ENCODE measurements at regions not wholly inside any gene's neighbourhood (a gene's known extent, or its start where the extent isn't known, plus 50 kb on each side); places are given as distances from the start of the nearest gene placed in this dataset.

DNA sequence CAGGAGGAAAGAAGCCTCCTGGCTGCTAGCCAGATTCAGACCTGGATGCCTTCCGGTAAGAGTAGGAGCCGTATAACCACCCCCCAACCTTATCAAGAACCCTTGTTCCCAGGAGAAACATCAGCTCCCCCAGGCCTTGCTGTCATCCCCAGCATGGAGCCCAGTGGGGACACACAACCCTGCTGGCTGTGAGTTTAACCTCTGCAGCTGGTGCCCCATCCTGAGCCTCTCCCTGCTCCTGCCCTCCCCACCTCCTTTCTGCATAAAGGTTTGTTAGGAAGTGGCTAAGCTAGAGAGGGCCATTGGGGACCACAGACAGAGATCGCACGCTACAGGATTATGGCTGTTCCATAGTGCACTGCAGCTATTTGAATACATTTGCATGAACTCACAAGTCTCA, 55.5 kb upstream of the RPL38 start:
- Mint-ChIP-seq H3K4me1 (ENCODE audit: low read depth) (no peaks in the 10 kb centered on the region), H3K36me3 (ENCODE audit: low read depth) (no peaks in the 10 kb centered on the region), H3K4me3 (ENCODE audit: low read depth) (no peak overlapping the region), H3K9me3 (peaks cover 16% of the 10 kb centered on the region), H3K27ac (no peak overlapping the region), H3K27me3 (ENCODE audit: low read depth) (peaks cover 2% of the 10 kb centered on the region)
- intact Hi-C loops (cut with micrococcal nuclease) = no loop called here
- DNase-seq (ENCODE audit: low spot score) = no peak

DNA sequence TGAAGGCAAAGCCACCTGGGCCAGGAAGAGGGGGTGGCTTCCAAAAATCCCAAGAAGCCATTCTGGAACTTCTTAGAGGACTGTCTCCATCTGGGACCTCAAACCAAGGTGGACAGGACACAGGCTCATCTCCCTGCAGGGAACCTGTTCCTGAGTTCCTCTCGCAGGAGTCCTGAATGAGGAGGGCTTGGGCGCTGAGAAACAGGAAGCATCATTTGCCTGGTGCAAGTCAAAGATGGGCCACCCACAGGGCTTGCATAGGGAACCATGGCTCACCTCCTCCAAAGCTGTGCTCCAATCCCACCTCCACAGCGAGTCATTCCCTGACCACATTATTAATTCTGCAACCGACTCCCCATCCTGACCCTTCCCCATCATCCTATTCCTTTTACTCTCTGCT, 55.0 kb upstream of the RPL38 start:
- no peak overlapping the region for H3K4me3 Mint-ChIP-seq (ENCODE audit: low read depth)
- DNase-seq (ENCODE audit: low spot score) = no peak
- H3K27me3 Mint-ChIP-seq (ENCODE audit: low read depth) = peaks cover 2% of the 10 kb centered on the region
- H3K36me3 Mint-ChIP-seq (ENCODE audit: low read depth) = no peaks in the 10 kb centered on the region
- H3K27ac Mint-ChIP-seq = no peak overlapping the region
- H3K9me3 Mint-ChIP-seq = peaks cover 11% of the 10 kb centered on the region
- H3K4me1 Mint-ChIP-seq (ENCODE audit: low read depth) = no peaks in the 10 kb centered on the region
- intact Hi-C loops (cut with micrococcal nuclease) = no loop called here

DNA sequence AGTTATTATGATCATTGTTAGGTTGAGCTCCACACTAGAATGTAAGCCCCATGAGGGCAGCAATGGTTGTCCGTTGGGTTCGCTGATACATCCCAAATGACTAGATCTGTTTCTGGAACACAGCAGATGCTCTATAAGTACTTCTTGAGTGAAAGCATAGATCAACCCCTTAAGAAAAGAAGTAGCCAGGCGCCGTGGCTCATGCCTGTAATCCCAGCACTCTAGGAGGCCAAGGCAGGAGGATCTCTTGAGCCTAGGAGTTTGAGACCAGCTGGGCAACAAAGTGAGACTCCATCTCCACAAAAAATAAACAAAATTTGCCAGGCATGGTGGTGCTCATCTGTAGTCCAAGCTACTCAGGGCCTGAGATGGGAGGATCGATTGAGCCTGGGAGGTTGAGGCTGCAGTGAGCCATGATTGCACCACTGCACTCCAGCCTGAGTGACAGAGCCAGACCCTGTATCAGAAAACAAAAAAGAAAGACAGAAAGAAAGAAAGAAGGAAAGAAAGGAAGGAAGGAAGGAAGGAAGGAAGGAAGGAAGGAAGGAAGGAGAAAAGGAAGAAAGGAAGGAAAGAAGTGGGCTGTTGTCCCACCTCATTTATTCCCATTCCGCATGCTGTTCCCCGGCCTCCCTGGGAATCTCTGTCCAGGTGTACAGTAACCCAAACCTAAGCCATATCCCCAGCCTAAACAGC, 54.4 kb upstream of the RPL38 start:
- no peaks in the 10 kb centered on the region for H3K4me1 Mint-ChIP-seq (ENCODE audit: low read depth)
- no peak overlapping the region for H3K27ac Mint-ChIP-seq
- intact Hi-C loops (cut with micrococcal nuclease) = no loop called here
- H3K9me3 Mint-ChIP-seq = peaks cover 7% of the 10 kb centered on the region
- H3K27me3 Mint-ChIP-seq (ENCODE audit: low read depth) = peaks cover 2% of the 10 kb centered on the region
- no peak for DNase-seq (ENCODE audit: low spot score)
- no peaks in the 10 kb centered on the region for H3K36me3 Mint-ChIP-seq (ENCODE audit: low read depth)
- no peak overlapping the region for H3K4me3 Mint-ChIP-seq (ENCODE audit: low read depth)

DNA sequence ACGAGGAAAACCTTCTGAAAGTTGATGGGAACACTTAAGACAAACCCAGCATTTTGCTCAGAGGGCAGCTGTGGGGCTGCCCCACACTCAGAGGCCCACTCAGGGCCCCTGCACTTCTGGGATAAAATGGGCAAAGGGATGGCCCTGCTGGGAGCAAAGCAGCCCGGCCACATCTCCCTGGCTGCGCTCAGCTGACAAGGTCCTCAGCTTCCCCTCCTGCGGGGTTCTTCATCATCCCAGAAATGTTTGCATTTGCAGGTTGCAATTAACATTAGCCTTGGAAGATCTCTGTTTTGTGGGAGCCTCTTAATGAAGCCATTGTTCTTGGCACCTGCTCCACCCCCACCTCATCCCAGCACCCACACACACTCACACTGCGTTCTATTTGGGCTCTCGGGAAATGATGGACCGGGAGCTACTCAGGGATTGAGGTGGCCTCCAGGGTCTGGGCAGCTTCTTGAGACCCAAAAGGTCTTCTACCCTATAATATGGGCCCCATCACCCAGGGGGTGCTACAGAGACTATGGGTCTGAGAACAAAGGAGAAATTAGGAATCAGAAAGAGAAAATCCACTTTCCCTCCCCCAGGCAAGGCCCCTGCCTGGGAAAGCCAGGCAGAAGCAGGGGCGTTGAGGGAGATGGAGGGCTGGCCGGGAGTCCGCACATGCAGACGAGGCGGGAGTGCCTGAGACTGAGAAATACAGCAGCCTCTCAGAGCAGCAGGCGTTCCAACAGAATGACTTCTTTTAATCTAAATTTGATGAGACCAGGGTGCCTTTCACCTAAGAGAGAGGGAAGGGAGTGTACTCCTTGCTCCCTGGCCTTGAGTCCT, 53.7 kb upstream of the RPL38 start:
- DNase-seq (ENCODE audit: low spot score) = no peak
- Mint-ChIP-seq H3K27me3 (ENCODE audit: low read depth) (peaks cover 2% of the 10 kb centered on the region), H3K4me1 (ENCODE audit: low read depth) (no peaks in the 10 kb centered on the region), H3K36me3 (ENCODE audit: low read depth) (no peaks in the 10 kb centered on the region), H3K27ac (no peak overlapping the region), H3K4me3 (ENCODE audit: low read depth) (no peak overlapping the region), H3K9me3 (peaks cover under 1% of the 10 kb centered on the region)
- intact Hi-C loops (cut with micrococcal nuclease) = no loop called here

DNA sequence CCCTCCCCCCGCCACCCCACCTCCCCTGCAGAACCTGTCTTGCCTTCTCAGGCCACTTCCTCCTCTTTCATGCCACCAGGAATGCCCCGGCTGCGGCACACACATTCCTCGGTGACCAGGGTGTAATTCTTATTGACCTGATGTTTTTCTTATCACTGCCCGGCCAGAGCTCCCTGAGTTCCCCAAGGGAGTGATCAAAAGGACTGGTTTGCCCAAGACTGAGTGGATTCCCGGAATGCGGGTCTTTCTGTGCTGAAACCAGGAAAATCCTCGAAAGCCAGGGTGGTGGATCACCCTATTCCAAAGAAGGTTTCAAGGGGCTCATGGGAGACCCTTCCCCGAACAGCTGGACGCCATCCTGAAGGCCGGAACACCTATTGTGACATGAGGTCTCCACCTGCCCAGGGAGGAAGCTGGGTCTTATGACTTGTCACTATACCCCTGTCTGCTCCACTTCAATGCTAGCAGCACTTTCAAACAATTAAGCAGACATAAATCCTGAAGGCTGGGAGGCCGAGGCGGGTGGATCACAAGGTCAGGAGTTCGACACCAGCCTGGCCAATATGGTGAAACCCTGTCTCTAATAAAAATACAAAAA, 53.0 kb upstream of the RPL38 start:
- DNase-seq (ENCODE audit: low spot score) = no peak
- no peaks in the 10 kb centered on the region for H3K4me1 Mint-ChIP-seq (ENCODE audit: low read depth)
- H3K27ac Mint-ChIP-seq = no peak overlapping the region
- intact Hi-C loops (cut with micrococcal nuclease) = no loop called here
- no peaks in the 10 kb centered on the region for H3K9me3 Mint-ChIP-seq
- no peak overlapping the region for H3K4me3 Mint-ChIP-seq (ENCODE audit: low read depth)
- no peaks in the 10 kb centered on the region for H3K36me3 Mint-ChIP-seq (ENCODE audit: low read depth)
- H3K27me3 Mint-ChIP-seq (ENCODE audit: low read depth) = peaks cover 2% of the 10 kb centered on the region

DNA sequence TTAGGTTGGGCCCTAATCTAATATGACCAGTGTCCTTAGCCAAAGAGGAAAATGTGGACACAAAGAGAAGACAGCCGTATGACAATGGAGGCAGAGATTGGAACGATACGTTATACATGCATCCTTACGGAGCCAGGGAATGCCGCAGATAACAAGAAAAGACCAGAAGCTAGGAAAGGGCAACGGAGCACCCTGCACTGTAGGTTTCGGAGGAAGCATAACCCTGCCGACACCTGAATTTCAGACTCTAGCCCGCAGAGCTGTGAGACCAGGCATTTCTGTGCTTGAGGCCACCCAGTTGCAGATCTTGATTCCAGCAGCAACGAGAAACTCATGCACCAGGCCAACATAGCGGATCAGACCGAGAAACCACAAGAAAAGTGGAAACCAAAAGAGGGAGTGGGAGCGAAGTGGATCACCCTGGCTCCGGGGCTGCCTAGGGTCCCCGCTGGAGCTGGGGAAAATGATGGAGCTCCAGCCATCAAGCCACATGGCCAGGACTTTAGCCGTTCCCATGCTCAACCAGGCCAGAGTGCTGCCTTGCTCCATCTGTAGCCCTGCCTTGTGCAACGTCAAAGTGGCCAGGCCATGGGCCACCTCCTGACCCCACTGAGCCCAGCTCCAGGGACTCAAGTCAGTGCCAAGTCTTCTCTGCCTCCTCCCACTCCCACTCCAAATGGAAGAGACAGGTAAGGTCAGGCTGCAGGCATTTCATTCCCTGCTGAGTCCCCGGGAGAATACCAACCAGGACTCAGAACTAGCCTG, 51.7 kb upstream of the RPL38 start:
- intact Hi-C loops (cut with micrococcal nuclease) = no loop called here
- no peak overlapping the region for H3K27ac Mint-ChIP-seq
- H3K9me3 Mint-ChIP-seq = no peaks in the 10 kb centered on the region
- peaks cover 2% of the 10 kb centered on the region for H3K27me3 Mint-ChIP-seq (ENCODE audit: low read depth)
- DNase-seq (ENCODE audit: low spot score) = no peak
- no peaks in the 10 kb centered on the region for H3K4me1 Mint-ChIP-seq (ENCODE audit: low read depth)
- no peak overlapping the region for H3K4me3 Mint-ChIP-seq (ENCODE audit: low read depth)
- H3K36me3 Mint-ChIP-seq (ENCODE audit: low read depth) = no peaks in the 10 kb centered on the region

DNA sequence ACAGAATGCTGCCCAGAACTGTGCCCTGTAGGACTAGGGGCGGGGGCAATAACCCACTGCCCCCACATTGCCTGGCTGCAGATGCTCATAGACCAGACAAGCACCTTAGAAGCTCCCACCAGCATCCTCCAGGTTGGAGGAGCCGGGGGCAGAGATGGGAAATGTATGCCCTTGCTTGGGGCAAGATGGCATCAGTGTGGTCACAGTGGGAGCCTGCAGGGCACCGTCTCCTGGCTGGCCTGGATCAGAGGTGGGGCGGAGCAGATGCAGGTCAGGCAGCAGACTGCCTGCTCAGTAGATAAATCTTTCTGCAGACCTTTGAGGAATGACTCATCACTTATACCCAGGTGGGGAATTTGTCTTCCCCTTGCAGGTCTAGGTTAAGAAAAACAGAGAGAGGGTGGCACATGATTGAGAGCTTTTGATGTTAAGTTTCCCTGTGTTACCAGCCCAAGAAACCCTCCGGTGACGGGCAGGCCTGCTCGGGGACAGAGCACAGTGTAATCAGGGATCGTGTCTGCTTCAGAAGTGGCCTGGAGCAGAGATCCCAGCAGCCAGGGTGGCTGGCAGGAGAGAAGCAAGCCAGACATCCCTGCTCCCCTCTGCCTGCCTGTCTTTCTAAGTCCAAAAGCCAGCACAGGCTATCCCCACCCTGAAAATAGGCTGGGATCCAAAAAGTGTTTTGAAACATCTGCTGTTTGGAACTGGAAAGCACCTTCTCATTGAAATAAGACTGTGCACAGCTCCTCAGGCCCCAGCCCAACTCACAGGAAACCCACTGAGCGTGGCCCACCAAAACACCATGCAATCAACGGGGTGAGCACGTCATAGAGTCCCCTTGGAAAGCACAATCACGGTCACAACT, 50.7 kb upstream of the RPL38 start:
- no peak overlapping the region for H3K27ac Mint-ChIP-seq
- peaks cover 2% of the 10 kb centered on the region for H3K27me3 Mint-ChIP-seq (ENCODE audit: low read depth)
- DNase-seq (ENCODE audit: low spot score) = no peak

DNA sequence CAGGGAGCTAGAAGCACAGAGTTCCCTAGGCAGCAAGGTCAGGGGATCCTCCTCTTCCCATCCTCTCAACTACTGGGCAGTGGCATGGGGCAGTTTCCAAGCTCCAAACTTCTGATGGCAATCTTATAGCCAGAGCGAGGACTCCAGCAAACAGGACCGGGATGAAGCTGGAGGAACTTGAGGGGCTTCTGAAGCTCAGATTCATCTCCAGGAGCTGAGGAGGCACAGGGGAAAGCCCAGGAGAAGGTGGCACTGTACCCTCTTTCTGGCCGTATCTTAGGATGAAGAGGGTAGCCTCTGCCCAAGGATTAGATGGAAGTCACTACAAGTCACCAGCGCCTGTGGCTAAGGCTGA, 50.0 kb upstream of the RPL38 start:
- no peak overlapping the region for H3K27ac Mint-ChIP-seq

More for the DNA sequence above, 50.7 kb upstream of the RPL38 start:
- Mint-ChIP-seq H3K9me3 (no peaks in the 10 kb centered on the region), H3K4me3 (ENCODE audit: low read depth) (no peak overlapping the region), H3K4me1 (ENCODE audit: low read depth) (no peaks in the 10 kb centered on the region), H3K36me3 (ENCODE audit: low read depth) (no peaks in the 10 kb centered on the region)
- intact Hi-C loops (cut with micrococcal nuclease) = no loop called here

More for the DNA sequence above, 50.0 kb upstream of the RPL38 start:
- Mint-ChIP-seq H3K36me3 (ENCODE audit: low read depth) (no peaks in the 10 kb centered on the region), H3K27me3 (ENCODE audit: low read depth) (peaks cover 2% of the 10 kb centered on the region), H3K4me3 (ENCODE audit: low read depth) (no peak overlapping the region), H3K4me1 (ENCODE audit: low read depth) (no peaks in the 10 kb centered on the region), H3K9me3 (no peaks in the 10 kb centered on the region)
- intact Hi-C loops (cut with micrococcal nuclease) = no loop called here
- DNase-seq (ENCODE audit: low spot score) = no peak

All from activated T-helper 2 cell treated with anti-CD3 and anti-CD28 coated beads, Interferon-gamma antibody, Interleukin-2, Interleukin-4, amounts not matched to agents 10 μg/mL and 5 μg/mL and 100 μg/mL, durations not matched to agents 14 hours and 24 hours and 36 hours (primary cell).